Activated T-cell treated with anti-CD3 and anti-CD28 coated beads, Interleukin-2, amount 50 U/mL, for 72 hours (primary cell): ENCODE measurements at regions not wholly inside any gene's neighbourhood (a gene's known extent, or its start where the extent isn't known, plus 50 kb on each side); places are given as distances from the start of the nearest gene placed in this dataset.

Source experiments
- ATAC-seq, 2 donors: fragments of 150-1000 bp; cut with Tn5 transposase; replicated peaks in 1 of 2; 2 replicates each; pipeline ENCODE4 v1.10.0; 2021; ENCODE audit warnings: moderate library complexity in 2 of 2, mild to moderate bottlenecking in 1 of 2
- DNase-seq, 2 donors: peaks; one replicate each; pipeline ENCODE4 v3.0.0; 2021 to 2022; ENCODE audit warnings: mixed read lengths in 1 of 2
- H3K27ac Mint-ChIP-seq: one replicate; pipeline ENCODE4 v1.8.0; 2022; ENCODE audit warnings: mild to moderate bottlenecking, moderate library complexity, mixed read lengths
- H3K27me3 Mint-ChIP-seq: one replicate; pipeline ENCODE4 v1.8.0; 2022; ENCODE audit warnings: low read depth, mixed read lengths
- H3K36me3 Mint-ChIP-seq, 2 donors: one replicate each; pipeline ENCODE4 v1.8.0; 2022; ENCODE audit warnings: mixed read lengths in 2 of 2, mild to moderate bottlenecking in 1 of 2; ENCODE audit not compliant: insufficient read depth in 2 of 2
- H3K4me1 Mint-ChIP-seq: one replicate; pipeline ENCODE4 v1.8.0; 2022; ENCODE audit warnings: low read depth, mixed read lengths
- H3K4me3 Mint-ChIP-seq, 2 donors: one replicate each; pipeline ENCODE4 v1.8.0; 2022; ENCODE audit warnings: mild to moderate bottlenecking in 2 of 2, mixed read lengths in 2 of 2, moderate library complexity in 2 of 2
- H3K9me3 Mint-ChIP-seq, 2 donors: one replicate each; pipeline ENCODE4 v1.8.0; 2022; ENCODE audit warnings: mixed read lengths in 2 of 2

- H3K4me3 Mint-ChIP-seq: no peak overlapping the region
- H3K36me3 Mint-ChIP-seq: peaks cover 4 to 7% of the 10 kb centered on the region in 2 donors
- peaks cover 73% of the 10 kb centered on the region for H3K4me1 Mint-ChIP-seq
- no peak for DNase-seq
- H3K27ac Mint-ChIP-seq: no peak overlapping the region
- no peaks in the 10 kb centered on the region for H3K9me3 Mint-ChIP-seq
- ATAC-seq: no peak
- H3K27me3 Mint-ChIP-seq: peaks cover 6% of the 10 kb centered on the region
Observed at GRCh38 chr4:122555216-122555615, 65.7 kb downstream of the IL21 start.

- Mint-ChIP-seq H3K27ac (no peak overlapping the region), H3K27me3 (peaks cover 6% of the 10 kb centered on the region), H3K36me3 (peaks cover 2 to 4% of the 10 kb centered on the region in 2 donors), H3K9me3 (no peaks in the 10 kb centered on the region), H3K4me3 (peak overlapping the region in 1 of 2 donors; percentile 33), H3K4me1 (peaks cover 75% of the 10 kb centered on the region)
- ATAC-seq (peak in 1 of 2 donors; percentile 4), DNase-seq (no peak)
Observed at GRCh38 chr4:122553432-122553831, 67.4 kb downstream of the IL21 start.

DNA sequence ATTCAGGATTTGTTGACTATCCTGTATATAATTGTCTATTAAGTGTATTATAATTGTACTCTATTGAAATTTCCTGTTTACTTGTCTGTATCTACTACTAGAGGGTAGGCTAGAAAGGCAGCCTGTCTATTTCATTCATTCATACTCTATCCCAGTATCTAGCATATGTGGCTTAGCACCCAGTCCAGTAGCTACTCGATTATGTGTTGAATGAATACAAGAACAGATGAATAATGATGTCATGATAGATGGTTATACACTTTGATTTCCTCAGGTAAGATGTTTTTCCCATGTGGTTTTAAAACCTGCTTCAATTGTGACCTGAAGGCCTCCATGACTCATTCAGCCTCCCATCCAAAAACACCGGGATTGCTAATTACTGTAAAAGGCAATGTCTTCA, 68.0 kb downstream of the IL21 start:
- peak; percentile 34 to 42 for ATAC-seq
- peak overlapping the region; percentile 5 for H3K27ac Mint-ChIP-seq
- peak overlapping the region in 1 of 2 donors; percentile 33 for H3K4me3 Mint-ChIP-seq
- H3K27me3 Mint-ChIP-seq: peaks cover 6% of the 10 kb centered on the region
- H3K4me1 Mint-ChIP-seq: peaks cover 75% of the 10 kb centered on the region
- H3K36me3 Mint-ChIP-seq: peaks cover 2 to 4% of the 10 kb centered on the region in 2 donors
- DNase-seq: no peak
- H3K9me3 Mint-ChIP-seq: no peaks in the 10 kb centered on the region

- Mint-ChIP-seq H3K27ac (peak overlapping the region; percentile 66), H3K27me3 (no peaks in the 10 kb centered on the region), H3K4me3 (peak overlapping the region; percentile 50 to 67), H3K9me3 (no peaks in the 10 kb centered on the region), H3K36me3 (peaks cover 0 to 2% of the 10 kb centered on the region in 2 donors), H3K4me1 (peaks cover 77% of the 10 kb centered on the region)
- ATAC-seq: no peak
- no peak for DNase-seq
Observed at GRCh38 chr4:122548886-122549630, 71.8 kb downstream of the IL21 start.

DNA sequence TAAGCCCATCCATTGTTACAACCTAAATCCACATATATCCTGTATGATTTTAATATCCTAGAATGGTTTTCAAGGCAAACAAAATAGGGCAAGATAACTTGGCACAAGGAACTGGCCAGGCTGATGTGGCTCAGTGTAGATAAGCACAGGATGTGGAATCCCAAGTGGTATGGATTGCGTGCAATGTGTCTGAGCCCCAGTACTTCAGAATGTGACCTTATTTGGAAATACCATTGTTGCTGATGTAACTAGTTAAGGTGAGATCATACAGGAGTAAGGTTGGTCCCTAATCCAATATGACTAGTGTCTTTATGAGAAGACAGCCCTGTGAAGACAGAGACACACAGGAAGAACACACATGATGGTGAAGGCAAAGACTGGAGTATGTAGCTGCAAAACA, 72.4 kb downstream of the IL21 start:
- H3K36me3 Mint-ChIP-seq: peaks cover 0 to 2% of the 10 kb centered on the region in 2 donors
- DNase-seq: peak in 1 of 2 donors; percentile 19
- ATAC-seq: peak; percentile 86 to 88
- H3K9me3 Mint-ChIP-seq: no peaks in the 10 kb centered on the region
- H3K27ac Mint-ChIP-seq: peak overlapping the region; percentile 66
- peaks cover 76% of the 10 kb centered on the region for H3K4me1 Mint-ChIP-seq
- H3K27me3 Mint-ChIP-seq: no peaks in the 10 kb centered on the region
- peak overlapping the region; percentile 50 to 67 for H3K4me3 Mint-ChIP-seq

DNA sequence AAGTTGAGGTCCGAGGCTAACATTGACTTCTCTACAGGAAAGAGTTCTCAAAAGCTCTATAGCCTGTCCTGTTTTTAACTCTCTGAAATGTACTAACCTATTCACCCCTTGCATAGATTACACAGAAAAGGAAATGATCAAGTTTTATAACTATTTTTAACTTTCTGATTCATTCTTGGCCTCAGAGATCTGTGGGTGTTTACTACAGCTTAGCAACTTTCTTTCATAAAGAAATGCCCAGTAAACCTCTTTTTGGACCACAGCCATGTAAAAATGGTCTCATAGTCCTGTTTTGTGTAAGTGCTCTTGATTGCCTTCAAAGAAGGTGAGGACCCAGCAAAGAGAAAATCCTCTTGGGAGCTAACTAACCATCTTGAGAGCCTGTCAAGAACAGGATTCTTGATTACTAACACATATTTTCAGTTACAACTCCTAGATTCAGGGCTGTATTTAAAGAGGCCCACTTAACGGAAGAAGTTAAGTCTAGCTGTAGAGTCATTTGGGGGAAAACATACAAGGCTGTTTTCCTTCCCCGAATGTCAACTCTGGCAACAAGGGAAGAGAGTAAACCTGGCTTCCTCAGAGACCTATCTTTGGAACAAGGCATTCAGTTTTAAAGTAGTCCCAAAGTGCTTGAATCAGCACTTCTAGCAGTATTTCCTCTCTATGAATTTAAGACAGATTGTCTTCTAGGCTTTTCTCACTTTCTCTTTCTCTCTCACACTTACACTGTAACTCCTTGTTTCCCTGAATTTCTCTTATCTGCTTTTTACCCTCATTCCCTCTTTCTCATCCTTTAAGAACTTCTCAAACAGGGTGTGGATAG, 78.2 kb downstream of the IL21 start:
- H3K27ac Mint-ChIP-seq: peak overlapping the region; percentile 91
- H3K36me3 Mint-ChIP-seq: no peaks in the 10 kb centered on the region
- H3K9me3 Mint-ChIP-seq: no peaks in the 10 kb centered on the region
- ATAC-seq: peak; percentile 84 to 88
- H3K4me3 Mint-ChIP-seq: peak overlapping the region; percentile 69 to 82
- peak; percentile 26 to 44 for DNase-seq
- H3K27me3 Mint-ChIP-seq: no peaks in the 10 kb centered on the region
- H3K4me1 Mint-ChIP-seq: peaks cover 89% of the 10 kb centered on the region

- ATAC-seq (no peak), DNase-seq (no peak)
- Mint-ChIP-seq H3K4me3 (peak overlapping the region; percentile 69 to 82), H3K4me1 (peaks cover 90% of the 10 kb centered on the region), H3K27ac (peak overlapping the region; percentile 91), H3K27me3 (no peaks in the 10 kb centered on the region), H3K36me3 (no peaks in the 10 kb centered on the region), H3K9me3 (no peaks in the 10 kb centered on the region)
Observed at GRCh38 chr4:122541996-122542395, 78.9 kb downstream of the IL21 start.

GRCh38 chr4:122540838-122541237, 80.0 kb downstream of the IL21 start:
- H3K27ac Mint-ChIP-seq: peak overlapping the region; percentile 79
- peaks cover 87% of the 10 kb centered on the region for H3K4me1 Mint-ChIP-seq
- DNase-seq (no peak), ATAC-seq (no peak)
- H3K4me3 Mint-ChIP-seq: peak overlapping the region in 1 of 2 donors; percentile 82
- peaks cover 2 to 3% of the 10 kb centered on the region in 2 donors for H3K36me3 Mint-ChIP-seq
- peaks cover 2 to 3% of the 10 kb centered on the region in 2 donors for H3K9me3 Mint-ChIP-seq
- no peaks in the 10 kb centered on the region for H3K27me3 Mint-ChIP-seq

DNA sequence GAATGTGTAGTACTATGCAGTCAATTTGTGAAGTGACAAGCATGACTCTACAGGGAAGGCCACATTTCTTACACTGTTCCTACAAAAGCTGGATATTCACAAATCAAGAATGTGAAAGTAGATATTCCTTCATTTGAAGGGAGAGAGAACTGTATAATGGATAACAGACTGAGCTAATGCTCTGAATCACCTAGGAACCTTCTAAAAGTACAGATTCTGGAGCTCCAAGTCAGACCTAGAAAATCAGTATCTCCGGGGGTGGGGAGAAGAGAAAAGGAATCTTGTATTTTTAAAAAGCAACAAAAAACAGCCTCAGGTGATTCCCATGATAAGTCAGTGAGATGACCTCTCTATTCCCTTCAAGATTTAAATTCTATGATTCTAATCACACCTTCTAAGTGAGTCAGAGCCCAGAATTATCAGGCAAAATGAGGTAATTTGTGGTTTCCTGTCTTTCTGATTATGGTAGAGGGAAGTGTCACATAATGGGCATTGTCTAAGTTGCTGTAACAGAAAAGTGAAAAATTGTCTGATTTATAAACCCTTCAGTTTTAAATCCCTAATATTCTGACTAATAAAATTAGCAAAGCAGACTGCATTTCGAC, 80.9 kb downstream of the IL21 start:
- peak; percentile 58 to 64 for ATAC-seq
- peak overlapping the region; percentile 30 to 82 for H3K4me3 Mint-ChIP-seq

GRCh38 chr4:122537388-122538135, 81.0 kb upstream of the IL2 start:
- peak overlapping the region; percentile 65 for H3K27ac Mint-ChIP-seq
- ATAC-seq (no peak), DNase-seq (no peak)
- H3K9me3 Mint-ChIP-seq: peaks cover 5 to 7% of the 10 kb centered on the region in 2 donors
- H3K4me1 Mint-ChIP-seq: peaks cover 80% of the 10 kb centered on the region
- H3K27me3 Mint-ChIP-seq: no peaks in the 10 kb centered on the region
- H3K36me3 Mint-ChIP-seq: peaks cover 2 to 11% of the 10 kb centered on the region in 2 donors
- H3K4me3 Mint-ChIP-seq: peak overlapping the region; percentile 29 to 31

More for the DNA sequence above, 80.9 kb downstream of the IL21 start:
- peaks cover 3% of the 10 kb centered on the region in 2 donors for H3K9me3 Mint-ChIP-seq
- H3K27me3 Mint-ChIP-seq: no peaks in the 10 kb centered on the region
- peaks cover 88% of the 10 kb centered on the region for H3K4me1 Mint-ChIP-seq
- DNase-seq: no peak
- peaks cover 2 to 6% of the 10 kb centered on the region in 2 donors for H3K36me3 Mint-ChIP-seq
- H3K27ac Mint-ChIP-seq: peak overlapping the region; percentile 79

- Mint-ChIP-seq H3K36me3 (peaks cover 2 to 11% of the 10 kb centered on the region in 2 donors), H3K4me3 (no peak overlapping the region), H3K4me1 (peaks cover 73% of the 10 kb centered on the region), H3K27me3 (no peaks in the 10 kb centered on the region), H3K9me3 (peaks cover 5 to 7% of the 10 kb centered on the region in 2 donors), H3K27ac (peak overlapping the region; percentile 10)
- ATAC-seq: no peak
- DNase-seq: no peak
Observed at GRCh38 chr4:122536001-122536400, 79.5 kb upstream of the IL2 start.

DNA sequence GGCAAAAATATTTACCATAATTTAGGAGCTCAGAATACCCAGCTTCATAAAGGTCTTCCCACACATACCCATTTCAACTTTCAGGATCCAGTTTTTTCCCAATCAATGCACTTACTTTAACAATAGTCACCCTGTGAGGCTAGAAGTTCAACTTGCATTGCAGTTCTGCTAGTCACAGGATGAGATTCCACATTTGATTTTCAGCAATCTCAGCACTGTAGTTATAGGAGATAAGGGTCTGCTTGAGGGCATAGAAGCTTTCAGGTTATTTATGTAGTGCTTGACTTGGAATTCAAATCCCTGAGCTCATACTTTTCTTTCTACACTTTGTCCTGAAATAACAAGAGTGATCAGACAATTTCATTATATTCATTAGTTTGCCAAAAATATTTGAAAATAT, 78.3 kb upstream of the IL2 start:
- ATAC-seq (no peak), DNase-seq (no peak)
- no peaks in the 10 kb centered on the region for H3K27me3 Mint-ChIP-seq
- H3K9me3 Mint-ChIP-seq: peaks cover 5 to 10% of the 10 kb centered on the region in 2 donors
- no peak overlapping the region for H3K4me3 Mint-ChIP-seq
- H3K4me1 Mint-ChIP-seq: peaks cover 61% of the 10 kb centered on the region
- H3K27ac Mint-ChIP-seq: no peak overlapping the region
- peaks cover 5 to 14% of the 10 kb centered on the region in 2 donors for H3K36me3 Mint-ChIP-seq
